Ishikawa (cell line): ENCODE measurements at regions not wholly inside any gene's neighbourhood (a gene's known extent, or its start where the extent isn't known, plus 50 kb on each side); places are given as distances from the start of the nearest gene placed in this dataset.

Source experiments
- CEBPB ChIP-seq: IDR thresholded peaks from 2 replicates; pipeline ENCODE4 v1.6.1; 2012
- CREB1 ChIP-seq: IDR thresholded peaks from 2 replicates; pipeline ENCODE4 v1.6.1; 2012; ENCODE audit warnings: low read depth
- EGR1 ChIP-seq: IDR thresholded peaks from 2 replicates; pipeline ENCODE4 v1.6.1; 2012
- EP300 ChIP-seq: IDR thresholded peaks from 2 replicates; pipeline ENCODE4 v1.6.1; 2012; ENCODE audit warnings: borderline replicate concordance
- FOXM1 ChIP-seq: IDR thresholded peaks from 2 replicates; pipeline ENCODE4 v1.6.1; 2012; ENCODE audit warnings: low read depth, borderline replicate concordance
- NFIC ChIP-seq: IDR thresholded peaks from 2 replicates; pipeline ENCODE4 v1.6.1; 2012
- RAD21 ChIP-seq: IDR thresholded peaks from 2 replicates; pipeline ENCODE4 v1.6.1; 2012; ENCODE audit warnings: low read depth
- TAF1 ChIP-seq: IDR thresholded peaks from 2 replicates; pipeline ENCODE4 v1.6.1; 2012; ENCODE audit warnings: low read depth, mild to moderate bottlenecking
- TCF12 ChIP-seq: IDR thresholded peaks from 2 replicates; pipeline ENCODE4 v1.6.1; 2012; ENCODE audit warnings: low read depth
- TEAD4 ChIP-seq: IDR thresholded peaks from 2 replicates; pipeline ENCODE4 v1.6.1; 2012
- YY1 ChIP-seq: IDR thresholded peaks from 2 replicates; pipeline ENCODE4 v1.6.1; 2012; ENCODE audit warnings: low read depth
- TF ChIP-seq, protein P1 (sequence below): IDR thresholded peaks from 2 replicates; pipeline ENCODE4 v1.6.1; 2012; ENCODE audit warnings: low read depth, mild to moderate bottlenecking
- TF ChIP-seq, protein P2 (sequence below): IDR thresholded peaks from 2 replicates; pipeline ENCODE4 v1.6.1; 2012
- TF ChIP-seq, protein P3 (sequence below): IDR thresholded peaks from 2 replicates; pipeline ENCODE4 v1.6.1; 2012

DNA sequence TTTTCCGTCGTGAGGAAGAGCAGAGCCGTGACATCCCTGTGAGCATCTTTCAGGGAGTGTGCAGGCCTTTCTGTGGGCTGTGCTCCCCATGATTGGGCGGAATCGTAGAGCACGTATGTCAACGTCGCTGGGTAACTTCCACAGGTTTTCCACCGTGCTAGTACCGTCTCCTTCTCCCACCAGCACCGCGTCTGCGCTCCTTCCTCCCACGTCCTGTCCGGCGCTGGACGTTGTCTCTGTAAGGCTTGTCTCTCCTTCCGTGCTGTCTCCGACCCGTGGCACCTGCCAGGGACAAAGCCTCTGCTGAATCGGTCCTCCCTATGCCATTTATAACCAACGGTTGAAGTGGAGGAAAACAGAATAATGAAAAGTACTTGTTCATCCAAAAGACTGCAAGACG, 386.7 kb downstream of the BRD1 start:
- TF ChIP-seq TAF1 (no peak), RAD21 (no peak), EGR1 (no peak), YY1 (no peak), CEBPB (no peak), EP300 (no peak), FOXM1 (no peak), TCF12 (no peak), CREB1 (no peak), NFIC (no peak), TEAD4 (no peak)
- TF ChIP-seq, protein P1, sequence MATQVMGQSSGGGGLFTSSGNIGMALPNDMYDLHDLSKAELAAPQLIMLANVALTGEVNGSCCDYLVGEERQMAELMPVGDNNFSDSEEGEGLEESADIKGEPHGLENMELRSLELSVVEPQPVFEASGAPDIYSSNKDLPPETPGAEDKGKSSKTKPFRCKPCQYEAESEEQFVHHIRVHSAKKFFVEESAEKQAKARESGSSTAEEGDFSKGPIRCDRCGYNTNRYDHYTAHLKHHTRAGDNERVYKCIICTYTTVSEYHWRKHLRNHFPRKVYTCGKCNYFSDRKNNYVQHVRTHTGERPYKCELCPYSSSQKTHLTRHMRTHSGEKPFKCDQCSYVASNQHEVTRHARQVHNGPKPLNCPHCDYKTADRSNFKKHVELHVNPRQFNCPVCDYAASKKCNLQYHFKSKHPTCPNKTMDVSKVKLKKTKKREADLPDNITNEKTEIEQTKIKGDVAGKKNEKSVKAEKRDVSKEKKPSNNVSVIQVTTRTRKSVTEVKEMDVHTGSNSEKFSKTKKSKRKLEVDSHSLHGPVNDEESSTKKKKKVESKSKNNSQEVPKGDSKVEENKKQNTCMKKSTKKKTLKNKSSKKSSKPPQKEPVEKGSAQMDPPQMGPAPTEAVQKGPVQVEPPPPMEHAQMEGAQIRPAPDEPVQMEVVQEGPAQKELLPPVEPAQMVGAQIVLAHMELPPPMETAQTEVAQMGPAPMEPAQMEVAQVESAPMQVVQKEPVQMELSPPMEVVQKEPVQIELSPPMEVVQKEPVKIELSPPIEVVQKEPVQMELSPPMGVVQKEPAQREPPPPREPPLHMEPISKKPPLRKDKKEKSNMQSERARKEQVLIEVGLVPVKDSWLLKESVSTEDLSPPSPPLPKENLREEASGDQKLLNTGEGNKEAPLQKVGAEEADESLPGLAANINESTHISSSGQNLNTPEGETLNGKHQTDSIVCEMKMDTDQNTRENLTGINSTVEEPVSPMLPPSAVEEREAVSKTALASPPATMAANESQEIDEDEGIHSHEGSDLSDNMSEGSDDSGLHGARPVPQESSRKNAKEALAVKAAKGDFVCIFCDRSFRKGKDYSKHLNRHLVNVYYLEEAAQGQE: no peak
- TF ChIP-seq, protein P2, sequence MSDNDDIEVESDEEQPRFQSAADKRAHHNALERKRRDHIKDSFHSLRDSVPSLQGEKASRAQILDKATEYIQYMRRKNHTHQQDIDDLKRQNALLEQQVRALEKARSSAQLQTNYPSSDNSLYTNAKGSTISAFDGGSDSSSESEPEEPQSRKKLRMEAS: no peak
- TF ChIP-seq, protein P3, sequence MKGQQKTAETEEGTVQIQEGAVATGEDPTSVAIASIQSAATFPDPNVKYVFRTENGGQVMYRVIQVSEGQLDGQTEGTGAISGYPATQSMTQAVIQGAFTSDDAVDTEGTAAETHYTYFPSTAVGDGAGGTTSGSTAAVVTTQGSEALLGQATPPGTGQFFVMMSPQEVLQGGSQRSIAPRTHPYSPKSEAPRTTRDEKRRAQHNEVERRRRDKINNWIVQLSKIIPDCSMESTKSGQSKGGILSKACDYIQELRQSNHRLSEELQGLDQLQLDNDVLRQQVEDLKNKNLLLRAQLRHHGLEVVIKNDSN: no peak
